Neuronal stem cell (in vitro differentiated cells): ENCODE measurements at regions not wholly inside any gene's neighbourhood (a gene's known extent, or its start where the extent isn't known, plus 50 kb on each side); places are given as distances from the start of the nearest gene placed in this dataset.
A peak's percentile ranks its signal among the peaks of the same experiment; 100 is the strongest.

Source experiments
- DNase-seq: peaks from one replicate; pipeline ENCODE4 v3.0.0-alpha.2; 2013; ENCODE audit warnings: low spot score
- H2AFZ ChIP-seq: one replicate; pipeline ENCODE4 v1.6.1; 2013; ENCODE audit warnings: mild to moderate bottlenecking, low read length, inconsistent platforms
- H2AK5ac ChIP-seq: 2 replicates; pipeline ENCODE4 v1.6.1; 2013; ENCODE audit warnings: low read depth, mild to moderate bottlenecking, inconsistent platforms, low read length, moderate library complexity, mixed read lengths
- H2BK120ac ChIP-seq: 2 replicates; pipeline ENCODE4 v1.6.1; 2013; ENCODE audit warnings: low read depth, mild to moderate bottlenecking, inconsistent platforms, low read length, moderate library complexity, mixed read lengths
- H2BK12ac ChIP-seq: one replicate; pipeline ENCODE4 v1.6.1; 2013; ENCODE audit warnings: low read length, inconsistent platforms
- H2BK15ac ChIP-seq: 2 replicates; pipeline ENCODE4 v1.6.1; 2013; ENCODE audit warnings: mild to moderate bottlenecking, low read length, inconsistent platforms, mixed read lengths
- H2BK5ac ChIP-seq: one replicate; pipeline ENCODE4 v1.6.1; 2013; ENCODE audit warnings: inconsistent platforms, mild to moderate bottlenecking, low read length, moderate library complexity
- H3K14ac ChIP-seq: one replicate; pipeline ENCODE4 v1.6.1; 2013; ENCODE audit warnings: low read length, inconsistent platforms
- H3K18ac ChIP-seq: 2 replicates; pipeline ENCODE4 v1.6.1; 2013; ENCODE audit warnings: low read length, inconsistent platforms
- H3K23ac ChIP-seq: 2 replicates; pipeline ENCODE4 v1.6.1; 2013; ENCODE audit warnings: low read depth, mild to moderate bottlenecking, mixed read lengths, low read length, inconsistent platforms; ENCODE audit not compliant: poor library complexity
- H3K27ac ChIP-seq: replicated peaks from 3 replicates; pipeline ENCODE4 v1.5.1; 2013; ENCODE audit warnings: low read length, inconsistent platforms
- H3K27me3 ChIP-seq, 3 experiments: 2 replicates each; pipeline ENCODE4 v1.6.1; 2013; ENCODE audit warnings: low read length in 3 of 3, mild to moderate bottlenecking in 2 of 3, inconsistent platforms in 1 of 3, low read depth in 1 of 3, mixed read lengths in 1 of 3, moderate library complexity in 1 of 3; ENCODE audit not compliant: control insufficient read depth in 3 of 3, insufficient read depth in 3 of 3
- H3K36me3 ChIP-seq, 2 donors: replicated peaks in 1 of 2; 2 replicates each; pipeline ENCODE4 v1.6.1; 2013; ENCODE audit warnings: low read length in 2 of 2; ENCODE audit not compliant: control insufficient read depth in 2 of 2, insufficient read depth in 2 of 2
- H3K4ac ChIP-seq: 2 replicates; pipeline ENCODE4 v1.6.1; 2013; ENCODE audit warnings: inconsistent platforms, mild to moderate bottlenecking, low read length, moderate library complexity
- H3K4me1 ChIP-seq, 2 donors: 1 replicate in 1 of 2; 2 replicates in 1 of 2; pipeline ENCODE4 v1.6.1; 2013; ENCODE audit warnings: low read length in 2 of 2, low read depth in 1 of 2; ENCODE audit not compliant: control insufficient read depth in 2 of 2, insufficient read depth in 1 of 2
- H3K4me2 ChIP-seq: one replicate; pipeline ENCODE4 v1.6.1; 2013; ENCODE audit warnings: mild to moderate bottlenecking, low read length, inconsistent platforms; ENCODE audit not compliant: insufficient read depth, poor library complexity, severe bottlenecking
- H3K4me3 ChIP-seq, 2 donors: 2 replicates each; pipeline ENCODE4 v1.5.1; 2013; ENCODE audit warnings: low read length in 2 of 2, mild to moderate bottlenecking in 2 of 2, inconsistent platforms in 1 of 2, moderate library complexity in 1 of 2
- H3K79me1 ChIP-seq: one replicate; pipeline ENCODE4 v1.6.1; 2013; ENCODE audit warnings: low read depth, mild to moderate bottlenecking, inconsistent platforms, low read length, moderate library complexity
- H3K9ac ChIP-seq: one replicate; pipeline ENCODE4 v1.6.1; 2013; ENCODE audit warnings: mild to moderate bottlenecking, low read depth, low read length, inconsistent platforms; ENCODE audit not compliant: poor library complexity
- H3K9me3 ChIP-seq, 2 donors: replicated peaks in 1 of 2; 2 replicates each; pipeline versions ENCODE3 to v1.6.1; 2013; ENCODE audit warnings: low read length in 2 of 2, mild to moderate bottlenecking in 2 of 2, inconsistent platforms in 1 of 2, low read depth in 1 of 2, mixed read lengths in 1 of 2, moderate library complexity in 1 of 2; ENCODE audit not compliant: control insufficient read depth in 2 of 2, insufficient read depth in 1 of 2
- H4K8ac ChIP-seq: one replicate; pipeline ENCODE4 v1.6.1; 2013; ENCODE audit warnings: low read depth, mild to moderate bottlenecking, inconsistent platforms, low read length, moderate library complexity
- H4K91ac ChIP-seq: one replicate; pipeline ENCODE4 v1.6.1; 2013; ENCODE audit warnings: low read length, low read depth, mild to moderate bottlenecking, inconsistent platforms; ENCODE audit not compliant: poor library complexity
- WGBS, 2 donors: extraction: QIAGEN DNeasy Blood & Tissue Kit; methylation state at CpG; one replicate each; pipeline ENCODE4 v1.1.7; 2013; ENCODE audit warnings: missing lambda C conversion rate in 2 of 2, mixed read lengths in 1 of 2; ENCODE audit not compliant: insufficient read length in 2 of 2, insufficient replicate concordance in 1 of 2; ENCODE audit errors: extremely low coverage in 2 of 2; 5-methylcytosine and 5-hydroxymethylcytosine counted together

GRCh38 chr13:97107815-97108529 is 113.7 kb upstream of the OXGR1 start:
- Histone ChIP-seq H3K23ac (no peak overlapping the region), H4K8ac (no peak overlapping the region), H3K9me3 (peaks cover 0 to 2% of the 10 kb centered on the region in 2 donors), H2BK120ac (no peak overlapping the region), H4K91ac (no peak overlapping the region), H2BK5ac (no peak overlapping the region), H2AFZ (no peak overlapping the region), H3K14ac (no peak overlapping the region), H3K27ac (no peak overlapping the region), H3K18ac (no peak overlapping the region), H2AK5ac (no peak overlapping the region), H2BK15ac (no peak overlapping the region), H3K36me3 (no peaks in the 10 kb centered on the region), H2BK12ac (no peak overlapping the region), H3K27me3 (peaks cover 0 to 49% (median 0%) of the 10 kb centered on the region in 3 experiments), H3K4me2 (no peak overlapping the region), H3K4me3 (no peak overlapping the region), H3K4me1 (peaks cover 4 to 13% of the 10 kb centered on the region in 2 donors), H3K4ac (no peak overlapping the region), H3K79me1 (no peaks in the 10 kb centered on the region), H3K9ac (no peak overlapping the region)
- DNase-seq, result no peak
- no CpG with 5 or more reads among the region's 12 CpGs for WGBS, 2 donors

- no peak overlapping the region for H2BK15ac ChIP-seq
- H3K4me2 ChIP-seq, result no peak overlapping the region
- H2BK12ac ChIP-seq, result no peak overlapping the region
- no peaks in the 10 kb centered on the region for H3K36me3 ChIP-seq
- H4K8ac ChIP-seq, result no peak overlapping the region
- H2AFZ ChIP-seq, result no peak overlapping the region
- H3K14ac ChIP-seq, result no peak overlapping the region
- H3K4me1 ChIP-seq, result peaks cover 8 to 14% of the 10 kb centered on the region in 2 donors
- no peak overlapping the region for H3K4me3 ChIP-seq
- H3K79me1 ChIP-seq, result no peaks in the 10 kb centered on the region
- no peak overlapping the region for H3K23ac ChIP-seq
- H3K4ac ChIP-seq, result no peak overlapping the region
- no peak overlapping the region for H2BK120ac ChIP-seq
- peaks cover 0 to 50% (median 0%) of the 10 kb centered on the region in 3 experiments for H3K27me3 ChIP-seq
- no peak overlapping the region for H2BK5ac ChIP-seq
- H3K27ac ChIP-seq, result no peak overlapping the region
- no peak overlapping the region for H3K18ac ChIP-seq
- no CpG with 5 or more reads among the region's 3 CpGs for WGBS, 2 donors
- no peak overlapping the region for H3K9ac ChIP-seq
- no peak overlapping the region for H2AK5ac ChIP-seq
- H4K91ac ChIP-seq, result no peak overlapping the region
- peaks cover 0 to 2% of the 10 kb centered on the region in 2 donors for H3K9me3 ChIP-seq
- DNase-seq, result no peak
These were observed 113.6 kb upstream of the MBNL2 start for GRCh38 chr13:97108530-97108900.

DNA sequence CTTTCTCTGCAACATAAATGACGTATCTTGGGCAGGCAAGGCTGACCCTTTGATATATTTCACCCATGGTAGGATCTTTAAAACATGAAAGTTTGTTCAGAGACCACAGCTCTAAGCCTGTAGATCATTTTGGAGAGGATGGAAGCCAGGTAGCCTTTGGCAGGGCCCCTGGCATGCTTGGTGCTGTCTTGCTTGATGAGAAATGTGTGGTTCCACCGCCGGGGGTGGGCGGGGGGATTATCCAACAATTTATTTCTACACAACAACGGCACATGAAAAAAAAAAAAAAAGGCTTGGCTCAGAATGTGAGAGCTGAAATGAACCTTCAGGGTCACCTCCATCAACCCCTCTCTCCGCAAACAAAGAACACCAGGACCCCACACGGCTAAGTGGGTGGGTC is 112.9 kb upstream of the MBNL2 start:
- H2BK12ac ChIP-seq, result no peak overlapping the region
- H3K18ac ChIP-seq, result no peak overlapping the region
- H3K79me1 ChIP-seq, result no peaks in the 10 kb centered on the region
- no peaks in the 10 kb centered on the region for H3K36me3 ChIP-seq
- no peaks in the 10 kb centered on the region for H3K9me3 ChIP-seq
- H4K8ac ChIP-seq, result no peak overlapping the region
- no peak overlapping the region for H3K27ac ChIP-seq
- H3K9ac ChIP-seq, result no peak overlapping the region
- peaks cover 0 to 56% (median 0%) of the 10 kb centered on the region in 3 experiments for H3K27me3 ChIP-seq
- no peak overlapping the region for H3K23ac ChIP-seq
- WGBS, 2 donors, result no CpG with 5 or more reads among the region's 7 CpGs
- no peak overlapping the region for H3K4me3 ChIP-seq
- no peak overlapping the region for H2BK120ac ChIP-seq
- H3K14ac ChIP-seq, result no peak overlapping the region
- no peak overlapping the region for H3K4ac ChIP-seq
- peaks cover 15 to 16% of the 10 kb centered on the region in 2 donors for H3K4me1 ChIP-seq
- no peak for DNase-seq
- no peak overlapping the region for H3K4me2 ChIP-seq
- no peak overlapping the region for H2AK5ac ChIP-seq
- no peak overlapping the region for H2BK5ac ChIP-seq
- no peak overlapping the region for H4K91ac ChIP-seq
- H2BK15ac ChIP-seq, result no peak overlapping the region
- H2AFZ ChIP-seq, result peak overlapping the region; percentile 54

DNA sequence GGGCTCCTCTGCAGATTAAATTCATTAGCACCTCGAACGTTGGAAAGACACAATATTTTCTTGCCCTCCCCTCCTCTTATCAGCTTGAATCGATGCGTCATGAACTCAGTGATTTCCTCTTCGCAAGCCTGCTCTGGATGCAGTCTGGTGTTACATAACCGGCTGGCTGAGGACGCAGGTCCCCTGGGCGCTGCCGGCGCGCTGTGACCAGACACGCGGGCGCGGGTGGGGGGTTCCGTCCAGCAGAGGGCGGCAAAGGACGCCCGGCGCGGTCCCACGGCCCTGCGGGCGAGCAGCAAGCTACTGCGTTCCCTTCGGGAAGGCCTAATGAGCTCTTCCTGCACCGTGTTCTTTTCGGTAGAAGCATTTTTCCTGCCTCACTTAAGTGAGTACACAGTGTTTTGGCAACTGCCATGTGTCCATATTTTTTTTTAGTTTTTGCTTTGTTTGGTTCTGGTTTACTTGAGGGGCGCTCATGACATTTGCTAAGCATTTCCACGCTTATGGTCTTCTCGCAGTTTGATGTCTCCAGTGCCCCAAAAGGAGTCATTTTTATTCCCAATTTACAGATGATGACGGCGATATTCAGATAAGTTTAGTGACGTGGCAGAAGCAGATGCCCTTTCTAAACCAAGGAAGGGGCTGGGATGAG is 112.2 kb upstream of the MBNL2 start:
- no peak overlapping the region for H3K9ac ChIP-seq
- H2BK5ac ChIP-seq, result no peak overlapping the region
- no peak overlapping the region for H3K23ac ChIP-seq
- no peaks in the 10 kb centered on the region for H3K9me3 ChIP-seq
- H3K4me1 ChIP-seq, result peaks cover 19 to 22% of the 10 kb centered on the region in 2 donors
- H3K27me3 ChIP-seq, result peaks cover 0 to 56% (median 0%) of the 10 kb centered on the region in 3 experiments
- no peak overlapping the region for H4K91ac ChIP-seq
- H3K79me1 ChIP-seq, result no peaks in the 10 kb centered on the region
- H2BK15ac ChIP-seq, result no peak overlapping the region
- H2AFZ ChIP-seq, result peak overlapping the region; percentile 54
- peak overlapping the region; percentile 40 for H3K4me2 ChIP-seq
- peak; percentile 74 for DNase-seq
- no CpG with 5 or more reads among the region's 34 CpGs for WGBS, 2 donors
- H2BK12ac ChIP-seq, result no peak overlapping the region
- no peaks in the 10 kb centered on the region for H3K36me3 ChIP-seq
- H3K14ac ChIP-seq, result no peak overlapping the region
- H3K27ac ChIP-seq, result no peak overlapping the region
- H3K18ac ChIP-seq, result no peak overlapping the region
- no peak overlapping the region for H2AK5ac ChIP-seq
- no peak overlapping the region for H4K8ac ChIP-seq
- H2BK120ac ChIP-seq, result no peak overlapping the region
- no peak overlapping the region for H3K4ac ChIP-seq
- no peak overlapping the region for H3K4me3 ChIP-seq
